ENCODE measurements at regions not wholly inside any gene's neighbourhood (a gene's known extent, or its start where the extent isn't known, plus 50 kb on each side); places are given as distances from the start of the nearest gene placed in this dataset.

GRCh38 chr6:156630613-156631302 lies 146.4 kb upstream of the ARID1B start:
- no peaks in the 10 kb centered on the region for H3K36me3 ChIP-seq (replicated peaks)
- no peak for DNase-seq
- no peaks in the 10 kb centered on the region for H3K27me3 ChIP-seq (replicated peaks)
- H3K27ac ChIP-seq: no peak overlapping the region
- TF ChIP-seq CTCF (IDR thresholded peaks at IDR 0.05; ENCODE audit: low read depth, low read length, missing control alignments): no peak
- in situ Hi-C loops (cut with HindIII; ENCODE audit: low pct_ligation_motif_present, low sequenced_read_pairs): no loop called here
- no peak overlapping the region for H3K4me3 ChIP-seq (ENCODE audit: low read depth, low read length)

- no peak overlapping the region for H3K4me3 ChIP-seq (ENCODE audit: low read depth, low read length)
- in situ Hi-C loops (cut with HindIII; ENCODE audit: low pct_ligation_motif_present, low sequenced_read_pairs): no loop called here
- no peaks in the 10 kb centered on the region for H3K36me3 ChIP-seq (replicated peaks)
- H3K27ac ChIP-seq: no peak overlapping the region
- H3K27me3 ChIP-seq (replicated peaks): no peaks in the 10 kb centered on the region
- no peak for DNase-seq
- TF ChIP-seq CTCF (IDR thresholded peaks at IDR 0.05; ENCODE audit: low read depth, low read length, missing control alignments): no peak
Observed at GRCh38 chr6:156628805-156629204, 148.4 kb upstream of the ARID1B start.

GRCh38 chr6:156627524-156627923 lies 149.7 kb upstream of the ARID1B start:
- H3K27ac ChIP-seq: no peak overlapping the region
- in situ Hi-C loops (cut with HindIII; ENCODE audit: low pct_ligation_motif_present, low sequenced_read_pairs): no loop called here
- TF ChIP-seq CTCF (IDR thresholded peaks at IDR 0.05; ENCODE audit: low read depth, low read length, missing control alignments): no peak
- no peak for DNase-seq
- H3K4me3 ChIP-seq (ENCODE audit: low read depth, low read length): no peak overlapping the region
- no peaks in the 10 kb centered on the region for H3K27me3 ChIP-seq (replicated peaks)
- no peaks in the 10 kb centered on the region for H3K36me3 ChIP-seq (replicated peaks)

DNA sequence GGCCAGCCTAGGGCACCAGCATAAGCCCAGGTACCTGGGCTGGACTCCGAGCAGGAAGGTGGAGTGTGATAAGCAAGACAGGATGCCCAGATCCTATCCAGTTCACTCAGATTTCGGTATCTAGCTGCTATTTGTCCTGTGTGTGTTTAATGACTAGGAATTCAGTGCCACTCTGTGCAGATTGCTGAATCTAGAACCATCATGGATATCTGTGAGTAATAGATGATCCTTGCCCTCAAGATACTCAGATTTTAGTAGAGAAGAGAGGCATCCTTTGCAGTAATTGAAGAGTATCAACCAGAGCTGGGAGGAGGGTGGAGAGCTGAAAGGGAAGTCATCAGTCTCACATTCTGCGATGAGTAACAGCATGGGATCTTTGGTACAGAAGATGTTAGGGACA lies 155.0 kb upstream of the ARID1B start:
- in situ Hi-C loops (cut with HindIII; ENCODE audit: low pct_ligation_motif_present, low sequenced_read_pairs): no loop called here
- H3K27me3 ChIP-seq (replicated peaks): no peaks in the 10 kb centered on the region
- no peak overlapping the region for H3K27ac ChIP-seq
- no peak overlapping the region for H3K4me3 ChIP-seq (ENCODE audit: low read depth, low read length)
- no peaks in the 10 kb centered on the region for H3K36me3 ChIP-seq (replicated peaks)
- TF ChIP-seq CTCF (IDR thresholded peaks at IDR 0.05; ENCODE audit: low read depth, low read length, missing control alignments): no peak
- no peak for DNase-seq

GRCh38 chr6:156620331-156620730 lies 156.8 kb upstream of the ARID1B start:
- Histone ChIP-seq H3K4me3 (ENCODE audit: low read depth, low read length) (no peak overlapping the region), H3K36me3 (replicated peaks) (no peaks in the 10 kb centered on the region), H3K27me3 (replicated peaks) (no peaks in the 10 kb centered on the region), H3K27ac (no peak overlapping the region)
- DNase-seq: no peak
- no peak for TF ChIP-seq CTCF (IDR thresholded peaks at IDR 0.05; ENCODE audit: low read depth, low read length, missing control alignments)
- in situ Hi-C loops (cut with HindIII; ENCODE audit: low pct_ligation_motif_present, low sequenced_read_pairs): no loop called here

GRCh38 chr6:156618600-156619205 lies 158.5 kb upstream of the ARID1B start:
- DNase-seq: no peak
- no peaks in the 10 kb centered on the region for H3K36me3 ChIP-seq (replicated peaks)
- no peaks in the 10 kb centered on the region for H3K27me3 ChIP-seq (replicated peaks)
- no peak overlapping the region for H3K27ac ChIP-seq
- in situ Hi-C loops (cut with HindIII; ENCODE audit: low pct_ligation_motif_present, low sequenced_read_pairs): no loop called here
- TF ChIP-seq CTCF (IDR thresholded peaks at IDR 0.05; ENCODE audit: low read depth, low read length, missing control alignments): peak; percentile 25
- no peak overlapping the region for H3K4me3 ChIP-seq (ENCODE audit: low read depth, low read length)
